Chondrocyte (in vitro differentiated cells): ENCODE measurements at regions not wholly inside any gene's neighbourhood (a gene's known extent, or its start where the extent isn't known, plus 50 kb on each side); places are given as distances from the start of the nearest gene placed in this dataset.
A peak's percentile ranks its signal among the peaks of the same experiment; 100 is the strongest.

ENCODE experiments used
- DNase-seq: peaks from one replicate; pipeline ENCODE4 v3.0.0; 2021; ENCODE audit warnings: mixed read lengths, low spot score
- H3K27ac Mint-ChIP-seq: one replicate; pipeline ENCODE4 v1.8.0; 2021; ENCODE audit warnings: mild to moderate bottlenecking, moderate library complexity, mixed read lengths; ENCODE audit not compliant: unreplicated experiment
- H3K27me3 Mint-ChIP-seq: 2 replicates; pipeline ENCODE4 v1.8.0; 2021; ENCODE audit warnings: low read depth, mixed read lengths
- H3K36me3 Mint-ChIP-seq: 2 replicates; pipeline ENCODE4 v1.8.0; 2021; ENCODE audit warnings: low read depth, mixed read lengths
- H3K4me1 Mint-ChIP-seq: 2 replicates; pipeline ENCODE4 v1.8.0; 2021; ENCODE audit warnings: low read depth, mild to moderate bottlenecking, mixed read lengths
- H3K4me3 Mint-ChIP-seq: one replicate; pipeline ENCODE4 v1.8.0; 2021; ENCODE audit warnings: mild to moderate bottlenecking, moderate library complexity, mixed read lengths; ENCODE audit not compliant: unreplicated experiment
- H3K9me3 Mint-ChIP-seq: 2 replicates; pipeline ENCODE4 v1.8.0; 2021; ENCODE audit warnings: low read depth, mixed read lengths
- CTCF ChIP-seq: fragments of 200-600 bp; sonication (generic); IDR thresholded peaks from 2 replicates; pipeline ENCODE4 v1.5.0; 2021; ENCODE audit warnings: antibody characterized with exemption, mild to moderate bottlenecking, moderate library complexity

GRCh38 chr18:71798986-71799673, 745.0 kb downstream of the CBLN2 start:
- Mint-ChIP-seq H3K36me3 (no peaks in the 10 kb centered on the region), H3K4me1 (no peaks in the 10 kb centered on the region)

GRCh38 chr18:71797554-71797953, 746.6 kb downstream of the CBLN2 start:
- Mint-ChIP-seq H3K27me3 (no peaks in the 10 kb centered on the region), H3K27ac (no peak overlapping the region), H3K4me1 (no peaks in the 10 kb centered on the region), H3K9me3 (peaks cover 6% of the 10 kb centered on the region), H3K36me3 (no peaks in the 10 kb centered on the region), H3K4me3 (no peak overlapping the region)
- TF ChIP-seq CTCF, result no peak
- DNase-seq, result no peak

More at GRCh38 chr18:71798986-71799673, 745.0 kb downstream of the CBLN2 start:
- Mint-ChIP-seq H3K9me3 (peaks cover 11% of the 10 kb centered on the region), H3K4me3 (no peak overlapping the region), H3K27ac (no peak overlapping the region), H3K27me3 (no peaks in the 10 kb centered on the region)
- no peak for DNase-seq
- no peak for TF ChIP-seq CTCF

- TF ChIP-seq CTCF, result peak; percentile 57
- Mint-ChIP-seq H3K36me3 (no peaks in the 10 kb centered on the region), H3K27ac (no peak overlapping the region), H3K4me1 (no peaks in the 10 kb centered on the region), H3K4me3 (no peak overlapping the region), H3K27me3 (peaks cover 1% of the 10 kb centered on the region), H3K9me3 (peaks cover 13% of the 10 kb centered on the region)
- DNase-seq, result no peak
Observed at GRCh38 chr18:71784777-71785176, 759.4 kb downstream of the CBLN2 start.

- Mint-ChIP-seq H3K27ac (no peak overlapping the region), H3K4me1 (no peaks in the 10 kb centered on the region), H3K36me3 (no peaks in the 10 kb centered on the region), H3K27me3 (no peaks in the 10 kb centered on the region), H3K9me3 (peaks cover 36% of the 10 kb centered on the region), H3K4me3 (no peak overlapping the region)
- TF ChIP-seq CTCF, result no peak
- no peak for DNase-seq
Observed at GRCh38 chr18:71760541-71760940, 783.6 kb downstream of the CBLN2 start.

GRCh38 chr18:71754246-71754645, 789.9 kb downstream of the CBLN2 start:
- DNase-seq, result no peak
- H3K27me3 Mint-ChIP-seq, result no peaks in the 10 kb centered on the region
- no peak overlapping the region for H3K4me3 Mint-ChIP-seq
- TF ChIP-seq CTCF, result no peak
- H3K36me3 Mint-ChIP-seq, result no peaks in the 10 kb centered on the region
- peaks cover 22% of the 10 kb centered on the region for H3K9me3 Mint-ChIP-seq
- H3K27ac Mint-ChIP-seq, result no peak overlapping the region
- no peaks in the 10 kb centered on the region for H3K4me1 Mint-ChIP-seq
